ENCODE measurements at regions not wholly inside any gene's neighbourhood (a gene's known extent, or its start where the extent isn't known, plus 50 kb on each side); places are given as distances from the start of the nearest gene placed in this dataset.

GRCh38 chr6:163844761-163845160 is 430.2 kb downstream of the QKI start:
- H3K27me3 ChIP-seq (ENCODE audit: low read length): no peaks in the 10 kb centered on the region

GRCh38 chr6:163844357-163844756 is 429.8 kb downstream of the QKI start:
- Histone ChIP-seq H3F3A (ENCODE audit: insufficient read depth) (no peaks in the 10 kb centered on the region), H3K9ac (ENCODE audit: low read length) (no peak overlapping the region), H3K27me3 (ENCODE audit: low read length) (no peaks in the 10 kb centered on the region), H3K4me2 (ENCODE audit: low read depth, low read length, poor library complexity, severe bottlenecking) (no peak overlapping the region), H3K4me3 (ENCODE audit: insufficient read depth, low read length, poor library complexity, severe bottlenecking) (no peak overlapping the region), H4K20me1 (ENCODE audit: low read depth, low read length) (no peaks in the 10 kb centered on the region), H3K79me2 (ENCODE audit: insufficient read depth, low read length) (no peaks in the 10 kb centered on the region), H3K9me3 (ENCODE audit: insufficient read depth, low read length) (peaks cover 8% of the 10 kb centered on the region; the same call in 1 of the 2 replicates), H3K27ac (ENCODE audit: low read depth, low read length) (no peak overlapping the region), H2AFZ (ENCODE audit: low read depth, low read length, severe bottlenecking) (no peak overlapping the region), H3K36me3 (ENCODE audit: low read length) (no peaks in the 10 kb centered on the region), H3K9me2 (replicated peaks; ENCODE audit: insufficient read depth, low read length) (no peaks in the 10 kb centered on the region)
- no peak for TF ChIP-seq EZH2phosphoT487 (conservative IDR thresholded peaks at IDR 0.05; ENCODE audit: low read length)
- no peak for TF ChIP-seq CTCF (IDR thresholded peaks at IDR 0.05; ENCODE audit: insufficient read depth, low read length, poor library complexity, severe bottlenecking)

More at GRCh38 chr6:163844761-163845160, 430.2 kb downstream of the QKI start:
- H3F3A ChIP-seq (ENCODE audit: insufficient read depth): no peaks in the 10 kb centered on the region
- H4K20me1 ChIP-seq (ENCODE audit: low read depth, low read length): no peaks in the 10 kb centered on the region
- TF ChIP-seq CTCF (IDR thresholded peaks at IDR 0.05; ENCODE audit: insufficient read depth, low read length, poor library complexity, severe bottlenecking): no peak
- TF ChIP-seq EZH2phosphoT487 (conservative IDR thresholded peaks at IDR 0.05; ENCODE audit: low read length): no peak
- no peak overlapping the region for H3K4me3 ChIP-seq (ENCODE audit: insufficient read depth, low read length, poor library complexity, severe bottlenecking)
- no peaks in the 10 kb centered on the region for H3K79me2 ChIP-seq (ENCODE audit: insufficient read depth, low read length)
- H3K4me2 ChIP-seq (ENCODE audit: low read depth, low read length, poor library complexity, severe bottlenecking): no peak overlapping the region
- H3K9me3 ChIP-seq (ENCODE audit: insufficient read depth, low read length): peaks cover 8% of the 10 kb centered on the region; the same call in 1 of the 2 replicates
- H3K36me3 ChIP-seq (ENCODE audit: low read length): no peaks in the 10 kb centered on the region
- no peak overlapping the region for H3K9ac ChIP-seq (ENCODE audit: low read length)
- H2AFZ ChIP-seq (ENCODE audit: low read depth, low read length, severe bottlenecking): no peak overlapping the region
- no peak overlapping the region for H3K27ac ChIP-seq (ENCODE audit: low read depth, low read length)
- no peaks in the 10 kb centered on the region for H3K9me2 ChIP-seq (replicated peaks; ENCODE audit: insufficient read depth, low read length)

GRCh38 chr6:163843218-163843617 is 428.7 kb downstream of the QKI start:
- Histone ChIP-seq H3K9me2 (replicated peaks; ENCODE audit: insufficient read depth, low read length) (no peaks in the 10 kb centered on the region), H3K27ac (ENCODE audit: low read depth, low read length) (no peak overlapping the region), H3K9ac (ENCODE audit: low read length) (no peak overlapping the region), H3K4me2 (ENCODE audit: low read depth, low read length, poor library complexity, severe bottlenecking) (no peak overlapping the region), H3K4me3 (ENCODE audit: insufficient read depth, low read length, poor library complexity, severe bottlenecking) (no peak overlapping the region), H3K9me3 (ENCODE audit: insufficient read depth, low read length) (peaks cover 8% of the 10 kb centered on the region; the same call in 1 of the 2 replicates), H4K20me1 (ENCODE audit: low read depth, low read length) (no peaks in the 10 kb centered on the region), H3K27me3 (ENCODE audit: low read length) (no peaks in the 10 kb centered on the region), H3F3A (ENCODE audit: insufficient read depth) (no peaks in the 10 kb centered on the region), H2AFZ (ENCODE audit: low read depth, low read length, severe bottlenecking) (no peak overlapping the region), H3K79me2 (ENCODE audit: insufficient read depth, low read length) (no peaks in the 10 kb centered on the region), H3K36me3 (ENCODE audit: low read length) (no peaks in the 10 kb centered on the region)
- no peak for TF ChIP-seq EZH2phosphoT487 (conservative IDR thresholded peaks at IDR 0.05; ENCODE audit: low read length)
- TF ChIP-seq CTCF (IDR thresholded peaks at IDR 0.05; ENCODE audit: insufficient read depth, low read length, poor library complexity, severe bottlenecking): no peak
